Superior temporal gyrus (tissue), 1 donor: ENCODE measurements at regions not wholly inside any gene's neighbourhood (a gene's known extent, or its start where the extent isn't known, plus 50 kb on each side); places are given as distances from the start of the nearest gene placed in this dataset.
"Not testable (repeated sequence)": the region's sequence is repeated elsewhere in the genome, so short reads cannot be mapped to it uniquely, and the experiment has no call there.

Experiments used
- DNase-seq: peaks from one replicate; pipeline ENCODE4 v3.0.0-alpha.2; 2016; ENCODE audit errors: extremely low spot score

DNA sequence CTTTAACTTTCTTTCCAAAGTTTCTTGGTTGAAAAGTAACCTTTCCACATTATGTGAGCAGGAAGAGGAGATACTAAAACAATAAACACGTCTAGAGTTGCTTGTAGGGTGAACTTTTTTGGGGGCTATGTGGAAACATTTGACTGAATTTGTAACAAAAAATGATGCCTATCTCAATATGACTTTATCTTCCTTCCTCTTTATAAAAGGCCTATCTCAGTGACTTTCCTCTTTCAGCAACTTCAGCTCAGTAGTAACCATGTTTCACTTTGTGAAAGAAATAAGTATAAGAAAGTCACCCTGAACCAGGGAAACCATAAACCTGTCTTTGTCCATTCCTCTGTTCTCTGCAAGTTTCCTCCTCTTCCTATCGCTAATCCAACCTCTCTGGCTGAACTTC, 124.7 kb upstream of the TMEM164 start:
- no peak for DNase-seq

DNA sequence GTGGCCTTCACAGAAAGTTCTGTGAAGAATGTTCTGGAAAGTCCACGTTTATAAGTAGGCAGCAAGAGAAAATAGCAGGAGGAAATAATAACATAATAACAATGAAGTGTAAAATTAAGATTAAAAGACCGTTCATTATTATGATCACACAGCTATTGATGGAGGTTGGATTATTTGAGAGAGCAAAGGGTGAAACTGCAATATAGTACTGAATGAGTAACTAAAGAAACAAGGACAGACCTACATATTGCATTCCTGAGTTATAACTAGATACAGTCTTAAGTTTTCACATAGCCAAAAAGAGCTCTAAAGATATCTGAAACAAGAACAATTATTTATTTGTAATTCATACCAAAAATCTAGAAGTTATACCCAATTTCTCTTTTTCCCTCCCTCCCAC, 122.9 kb upstream of the TMEM164 start:
- DNase-seq, result no peak

DNA sequence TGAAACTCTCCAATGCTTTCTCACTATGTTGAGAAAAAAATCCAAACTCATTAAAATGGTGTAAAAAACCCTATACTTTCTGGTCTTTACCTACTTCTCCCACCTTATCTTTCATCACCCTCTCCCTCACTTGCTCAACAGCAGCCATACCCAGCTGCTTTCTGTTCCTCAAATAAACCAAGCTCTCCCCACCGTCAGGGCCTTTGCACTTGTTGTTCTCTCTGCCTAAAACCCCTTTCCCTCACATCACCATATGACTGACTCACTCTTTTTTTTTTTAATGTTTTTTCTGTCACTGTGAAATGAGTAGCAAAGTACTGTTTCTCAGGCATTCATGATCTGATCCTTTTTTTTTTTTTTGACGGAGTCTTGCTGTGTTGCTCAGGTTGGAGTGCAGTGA, 122.3 kb upstream of the TMEM164 start:
- no peak for DNase-seq

DNA sequence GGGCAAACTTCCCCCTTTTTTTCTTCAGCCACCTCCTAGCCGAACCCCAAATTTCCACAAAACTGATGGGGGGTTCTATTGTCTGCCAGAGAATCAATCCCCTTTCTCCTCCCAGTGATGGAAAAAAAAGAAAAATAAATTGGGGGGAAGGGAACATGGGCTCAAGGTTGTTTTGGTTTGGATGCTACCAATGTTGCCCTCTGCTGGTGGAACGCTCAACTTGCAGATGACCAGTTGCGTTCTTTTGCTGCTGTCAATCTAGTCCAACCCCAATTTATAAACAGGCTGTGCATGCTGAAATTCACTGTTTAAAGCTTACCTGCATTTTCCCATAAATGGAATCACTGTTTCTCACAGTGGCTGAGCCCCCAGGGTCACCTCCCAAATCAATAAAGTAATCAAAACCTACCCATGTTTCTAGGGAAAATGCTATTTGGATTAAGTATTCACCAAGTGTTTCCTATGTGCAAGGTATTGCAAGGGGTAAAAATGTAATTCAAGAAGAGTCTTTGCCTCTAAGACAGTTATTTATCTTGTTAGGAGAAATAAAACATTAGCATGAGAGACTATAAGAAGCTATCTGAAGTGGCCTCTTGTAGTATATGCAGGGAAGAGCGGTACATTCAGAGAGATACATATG, 116.7 kb upstream of the TMEM164 start:
- DNase-seq, result peak; percentile 18

DNA sequence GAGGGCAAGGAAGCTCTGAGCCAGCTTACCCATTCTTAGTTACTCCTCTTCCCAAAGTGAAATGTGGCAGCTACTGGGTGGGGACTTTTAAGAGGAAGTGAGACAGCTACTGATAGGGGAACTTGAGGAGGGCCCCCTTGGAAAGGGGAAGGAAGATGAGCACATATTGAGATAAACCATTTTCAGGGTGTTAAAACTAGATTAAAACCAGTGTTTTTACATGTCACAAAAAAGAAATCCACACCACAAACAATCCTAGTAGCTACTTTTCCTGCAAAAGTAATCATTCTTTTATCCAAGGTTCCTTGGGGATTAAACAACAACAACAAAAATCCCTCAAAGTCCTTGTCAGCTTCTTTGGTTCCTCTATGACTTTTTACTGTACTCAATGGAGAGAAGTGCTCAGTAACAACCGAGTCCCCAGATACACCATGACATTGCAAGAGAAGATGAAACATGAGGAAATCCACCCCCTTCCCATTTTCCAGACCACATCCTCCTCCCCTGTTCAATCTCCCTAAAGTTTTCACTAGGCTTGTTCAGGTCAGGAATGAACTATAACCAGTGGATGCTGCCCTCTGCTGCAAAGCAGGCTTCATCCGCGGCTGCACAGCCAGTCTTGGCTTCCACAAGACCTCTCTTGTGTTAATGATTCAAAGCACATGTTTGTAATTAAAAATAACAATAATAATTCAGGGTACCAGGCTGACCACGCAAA, 113.5 kb upstream of the TMEM164 start:
- no peak for DNase-seq

DNA sequence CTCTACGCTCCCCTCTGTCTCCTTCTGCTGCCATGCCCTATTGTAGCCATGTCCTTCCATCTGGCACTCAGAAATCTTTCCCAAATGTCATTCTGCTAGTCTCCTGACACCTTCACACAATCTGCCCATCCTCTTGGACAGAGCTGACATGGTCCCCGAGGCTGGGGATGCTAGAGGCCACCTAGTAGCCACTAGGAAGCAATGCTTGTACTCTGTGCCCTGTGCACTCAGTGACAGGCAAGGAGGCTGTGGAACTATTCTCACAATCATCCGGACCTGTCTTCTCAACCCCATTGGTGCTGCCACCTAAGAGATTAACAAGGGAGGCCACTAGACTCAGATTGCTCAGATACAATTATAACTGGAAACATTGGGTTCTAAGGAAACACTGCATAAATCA, 112.6 kb upstream of the TMEM164 start:
- DNase-seq, result no peak

DNA sequence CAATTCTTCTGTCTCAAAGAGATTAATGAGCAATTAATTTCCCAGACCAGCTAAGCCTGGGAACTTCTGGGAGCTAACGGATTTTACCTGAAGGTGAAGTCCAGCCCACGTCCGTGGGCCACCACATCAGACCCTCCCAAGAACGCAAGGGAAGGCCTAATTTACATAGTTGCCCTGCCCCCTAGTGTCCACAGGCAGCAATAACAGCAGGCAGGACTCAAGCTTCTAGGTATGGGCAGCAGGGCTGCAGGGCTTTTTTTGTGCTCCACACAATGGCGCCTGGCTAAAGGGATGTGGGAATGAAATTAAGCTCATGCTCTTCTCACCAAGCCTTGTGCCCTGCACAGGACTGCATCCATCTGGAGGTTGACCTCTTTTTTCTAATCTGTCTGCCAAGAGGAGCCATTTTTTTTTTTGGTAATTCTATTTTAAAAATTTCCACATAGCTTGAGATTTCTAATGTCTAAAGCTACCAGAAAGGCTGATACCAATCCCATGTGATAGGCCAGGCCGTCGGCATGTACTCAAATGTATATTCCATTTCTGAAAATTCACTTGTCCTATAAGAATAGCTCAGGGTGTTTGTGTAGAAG, 111.9 kb upstream of the TMEM164 start:
- DNase-seq, result peak; percentile 56

DNA sequence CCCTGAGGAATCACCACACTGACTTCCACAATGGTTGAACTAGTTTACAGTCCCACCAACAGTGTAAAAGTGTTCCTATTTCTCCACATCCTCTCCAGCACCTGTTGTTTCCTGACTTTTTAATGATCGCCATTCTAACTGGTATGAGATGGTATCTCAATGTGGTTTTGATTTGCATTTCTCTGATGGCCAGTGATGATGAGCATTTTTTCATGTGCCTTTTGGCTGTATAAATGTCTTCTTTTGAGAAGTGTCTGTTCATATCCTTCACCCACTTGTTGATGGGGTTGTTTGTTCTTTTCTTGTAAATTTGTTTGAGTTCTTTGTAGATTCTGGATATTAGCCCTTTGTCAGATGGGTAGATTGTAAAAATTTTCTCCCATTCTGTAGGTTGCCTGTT, 106.9 kb upstream of the TMEM164 start:
- not testable (repeated sequence) for DNase-seq

DNA sequence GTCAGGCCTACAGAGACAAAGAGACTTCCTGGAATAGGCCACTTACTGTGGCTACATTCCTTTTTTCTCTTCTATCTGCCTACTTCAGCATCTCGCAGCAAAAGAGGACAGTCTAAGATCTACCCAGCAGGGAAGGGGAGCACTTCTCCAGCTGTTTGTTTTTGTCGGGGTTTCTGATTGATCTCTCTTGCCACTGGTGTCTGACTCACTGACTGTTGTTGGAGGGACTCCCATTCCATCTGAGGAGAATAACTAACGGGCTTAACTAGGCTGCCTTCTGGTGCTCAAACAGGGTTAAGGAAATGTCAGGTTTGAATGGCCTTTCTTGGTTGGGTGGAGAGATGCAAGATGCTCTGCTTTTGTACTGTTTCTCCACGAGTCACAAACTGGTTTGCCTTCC, 100.2 kb upstream of the TMEM164 start:
- DNase-seq, result no peak

DNA sequence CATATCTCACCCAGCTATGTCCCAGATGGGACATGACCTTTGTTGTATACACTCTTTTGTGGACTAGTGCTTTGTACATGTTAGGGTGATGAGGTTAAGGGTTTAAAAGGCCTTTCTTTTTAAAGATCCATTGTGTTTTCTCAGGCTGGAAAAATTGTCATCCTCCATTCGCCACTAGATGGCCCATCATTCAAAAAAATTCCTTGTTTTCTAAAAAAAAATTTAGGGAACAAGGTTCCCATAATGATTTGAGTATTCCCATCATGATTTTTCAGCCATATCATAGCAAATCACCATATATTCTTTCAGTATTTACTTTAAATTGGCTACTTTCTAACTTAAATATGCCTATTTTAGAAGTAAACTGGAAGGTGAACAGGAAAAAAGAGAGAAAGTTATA, 91.9 kb upstream of the TMEM164 start:
- no peak for DNase-seq

DNA sequence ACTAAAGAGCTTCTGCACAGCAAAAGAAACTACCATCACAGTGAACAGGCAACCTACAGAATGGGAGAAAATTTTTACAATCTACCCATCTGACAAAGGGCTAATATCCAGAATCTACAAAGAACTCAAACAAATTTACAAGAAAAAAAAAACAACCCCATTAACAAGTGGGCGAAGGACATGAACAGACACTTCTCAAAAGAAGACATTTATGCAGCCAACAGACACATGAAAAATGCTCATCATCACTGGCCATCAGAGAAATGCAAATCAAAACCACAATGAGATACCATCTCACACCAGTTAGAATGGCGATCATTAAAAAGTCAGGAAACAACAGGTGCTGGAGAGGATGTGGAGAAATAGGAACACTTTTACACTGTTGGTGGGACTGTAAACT, 89.9 kb upstream of the TMEM164 start:
- not testable (repeated sequence) for DNase-seq

DNA sequence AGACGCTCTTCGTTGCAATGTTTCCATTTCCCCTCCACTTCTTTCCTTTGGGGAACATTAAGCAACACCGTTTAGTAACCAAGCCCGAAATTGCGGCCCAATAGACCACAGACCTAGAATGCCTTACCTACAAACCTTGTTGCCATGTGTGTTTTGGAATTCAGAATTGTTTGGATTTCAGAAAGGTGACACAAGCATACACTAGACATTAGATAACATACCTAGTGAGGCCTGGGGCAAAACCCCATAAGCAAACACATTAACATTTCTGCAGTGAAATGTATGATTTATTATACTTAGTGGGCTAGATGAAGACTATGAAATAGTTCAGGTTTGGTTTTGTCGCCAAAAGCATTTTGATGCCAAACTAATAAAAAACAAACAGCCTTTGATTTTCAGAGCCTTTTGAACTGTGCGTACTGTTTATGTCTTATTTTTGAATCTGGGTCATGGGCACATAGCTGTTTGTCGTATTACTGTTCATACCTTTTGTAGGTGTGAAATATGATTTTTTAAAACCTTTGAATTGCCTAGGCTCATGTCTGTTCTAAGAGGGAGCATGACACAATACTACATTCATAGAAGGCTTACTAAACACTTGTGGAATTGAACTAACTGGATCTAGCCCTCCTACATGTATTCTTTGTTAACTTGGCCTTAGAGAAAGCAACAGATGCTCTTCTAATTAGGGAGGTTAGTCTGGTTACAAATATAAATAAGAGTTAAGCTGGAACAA, 88.6 kb upstream of the TMEM164 start:
- DNase-seq, result no peak

DNA sequence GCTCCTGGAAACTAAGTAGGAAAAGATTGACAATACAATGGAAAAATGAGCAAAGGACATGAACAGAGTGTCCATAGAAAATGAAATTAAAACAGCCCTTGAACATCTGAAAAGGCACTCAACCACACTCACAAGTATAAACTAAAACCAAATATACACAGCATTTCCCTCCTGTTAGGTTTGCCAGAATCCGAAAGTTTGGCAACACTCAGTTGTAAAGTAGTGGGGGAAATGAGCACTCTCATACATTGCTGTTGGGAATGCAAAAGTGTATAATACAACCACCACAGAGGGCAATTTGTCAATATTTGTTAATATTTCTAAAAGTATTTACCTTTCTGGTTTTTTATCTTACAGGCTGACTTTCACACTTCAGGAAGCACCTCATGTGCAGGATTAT, 84.2 kb upstream of the TMEM164 start:
- no peak for DNase-seq

DNA sequence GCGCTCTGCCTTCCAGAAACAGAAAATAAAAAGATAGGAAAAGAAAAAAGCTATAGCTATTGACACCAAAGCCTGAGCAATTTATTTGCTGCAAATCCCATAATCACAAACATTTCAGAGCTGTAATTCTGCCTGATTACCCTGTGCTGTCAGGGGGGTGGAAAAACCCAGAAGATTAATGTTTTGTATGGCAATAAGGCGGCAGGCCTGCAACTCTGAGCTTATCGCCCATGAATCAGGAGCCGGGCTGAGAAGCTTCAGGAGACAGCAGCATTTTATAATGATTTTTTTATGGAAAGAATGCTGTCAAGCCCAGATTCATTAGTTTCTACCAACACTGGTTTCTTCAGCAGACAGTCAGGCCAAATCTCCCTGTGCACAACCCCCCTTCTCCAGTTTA, 82.6 kb upstream of the TMEM164 start:
- no peak for DNase-seq

DNA sequence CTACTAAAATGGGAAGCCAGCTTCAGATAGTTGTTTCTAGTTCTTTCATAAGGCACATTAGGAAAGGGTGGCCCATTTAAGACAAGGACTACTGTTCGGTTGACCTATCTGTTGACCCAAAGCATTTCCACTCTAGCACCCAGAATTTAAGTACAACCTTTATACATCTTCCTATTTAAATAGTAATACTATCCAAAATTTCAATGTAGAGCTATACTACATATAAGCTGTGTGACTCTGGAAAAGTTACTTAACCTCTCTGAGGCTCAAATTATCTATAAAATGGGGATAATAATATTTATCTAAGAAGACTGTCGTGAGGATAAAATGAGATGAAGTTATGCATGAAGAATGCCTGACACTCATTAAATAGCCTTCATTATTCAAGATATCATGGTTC, 82.0 kb upstream of the TMEM164 start:
- DNase-seq, result no peak

DNA sequence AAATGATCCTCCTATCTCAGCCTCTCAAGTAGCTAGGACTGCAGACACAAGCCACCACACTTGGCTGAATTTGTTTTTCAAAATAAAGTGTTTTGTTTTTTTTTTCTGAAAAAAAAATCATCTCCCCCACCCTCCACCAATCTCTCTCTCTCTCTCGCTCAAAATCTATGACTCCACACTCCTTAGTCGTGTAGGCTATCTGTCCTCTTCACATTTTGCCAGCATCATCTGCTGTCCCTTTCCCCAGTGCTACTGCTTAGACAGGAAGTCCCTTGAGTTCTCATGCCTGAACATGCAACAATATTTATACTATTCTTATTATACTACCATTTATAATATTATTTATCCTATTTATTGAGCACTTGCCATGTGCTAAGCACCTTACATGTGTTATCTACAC, 80.7 kb upstream of the TMEM164 start:
- DNase-seq, result no peak

DNA sequence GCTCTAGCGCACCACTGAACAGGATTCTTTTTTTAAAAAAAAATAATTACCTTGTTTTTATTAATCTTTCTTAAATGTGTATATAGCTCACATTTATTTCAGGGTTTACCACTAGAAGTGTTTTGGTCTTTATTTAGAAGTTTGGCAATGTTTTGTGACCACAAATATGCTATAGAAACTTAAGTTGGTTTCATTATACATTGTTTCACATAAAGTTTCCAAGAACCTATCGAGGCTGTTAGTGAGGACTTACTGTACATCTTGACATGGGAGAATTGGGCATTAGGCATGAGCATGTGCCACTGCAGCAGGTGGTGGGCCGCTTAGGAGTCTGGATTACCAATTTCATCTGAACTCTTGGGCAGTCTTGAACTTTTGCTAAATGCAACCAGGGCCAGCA, 77.9 kb upstream of the TMEM164 start:
- DNase-seq, result not testable (repeated sequence)

DNA sequence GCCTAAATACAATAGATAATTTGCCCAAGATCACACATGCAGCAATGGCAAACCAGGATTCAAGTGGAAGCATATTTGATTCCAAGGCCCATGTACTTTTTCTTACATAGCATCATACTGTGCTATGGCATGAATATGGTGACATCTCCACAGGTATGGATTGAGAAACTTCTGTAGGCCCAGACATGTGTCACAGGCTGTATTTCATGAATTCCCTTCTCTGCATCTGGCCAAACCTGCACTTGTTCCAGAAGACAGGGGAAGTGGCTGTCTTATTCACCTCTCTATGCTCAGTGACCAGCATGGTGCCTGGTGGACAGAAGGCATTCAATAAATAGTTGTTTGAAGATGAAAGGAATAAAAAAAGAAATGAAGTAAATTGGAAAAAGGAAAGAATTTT, 77.3 kb upstream of the TMEM164 start:
- no peak for DNase-seq

DNA sequence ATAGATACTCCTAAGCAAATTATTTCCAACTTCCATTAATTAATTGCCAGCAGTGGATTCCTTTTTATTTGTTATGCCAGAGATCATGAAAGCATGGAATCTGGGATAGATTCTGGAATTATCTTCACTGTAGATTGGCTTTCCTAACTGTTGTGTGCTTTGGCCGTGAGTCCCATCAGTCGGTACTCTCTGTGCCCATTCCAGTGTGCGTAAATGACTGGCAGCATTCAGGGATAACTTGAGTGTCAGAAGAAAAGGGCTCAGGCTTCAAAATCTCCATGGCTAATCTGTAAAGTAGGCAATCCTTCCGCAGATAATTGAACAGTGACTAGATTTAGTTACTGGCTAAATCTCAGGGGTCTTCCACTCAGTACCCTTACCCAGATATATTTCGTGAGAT, 76.8 kb upstream of the TMEM164 start:
- no peak for DNase-seq

DNA sequence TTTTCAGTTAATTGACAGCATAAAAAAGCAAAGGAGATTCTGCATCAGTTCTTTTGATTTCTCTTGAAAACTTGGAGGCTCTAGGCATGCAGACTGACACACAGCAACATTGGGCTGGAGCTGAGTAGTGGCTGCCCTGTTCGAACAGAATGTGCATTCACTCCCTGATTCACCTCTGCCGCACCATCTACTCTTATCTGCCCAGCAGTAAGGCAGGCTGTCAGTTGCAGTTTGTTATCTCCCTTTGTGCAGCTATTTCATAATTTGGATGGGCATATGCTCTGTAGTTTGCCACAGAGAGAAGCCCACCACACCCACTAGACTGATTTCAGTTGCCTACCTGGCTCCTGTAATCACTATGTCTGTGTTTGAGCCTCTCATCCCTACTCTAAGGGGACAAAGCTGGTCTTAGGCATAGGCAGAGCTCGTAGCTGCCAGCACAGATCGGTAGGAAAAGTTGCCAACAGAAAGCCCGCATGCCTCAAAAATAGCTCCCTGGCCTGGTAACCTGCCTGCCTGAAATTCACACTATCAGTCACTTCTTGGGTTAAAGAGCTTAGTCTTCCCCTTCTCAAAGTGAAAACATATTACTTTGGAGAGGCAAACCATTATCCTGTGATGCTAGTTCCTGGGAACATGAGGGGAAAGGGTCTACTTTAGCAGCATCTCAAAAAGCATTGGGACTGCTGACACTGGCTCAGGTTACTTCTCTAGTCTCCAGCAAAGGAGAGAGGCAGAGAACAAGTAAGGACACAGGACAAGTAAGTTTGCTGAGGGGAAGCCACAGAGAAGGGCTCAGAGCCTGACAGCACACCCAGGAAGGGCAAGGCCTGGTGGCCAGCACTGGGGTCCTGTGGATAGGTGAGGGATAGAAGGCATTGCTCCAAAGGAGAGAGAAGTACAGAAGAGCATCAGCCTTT, 75.9 kb upstream of the TMEM164 start:
- DNase-seq, result no peak

DNA sequence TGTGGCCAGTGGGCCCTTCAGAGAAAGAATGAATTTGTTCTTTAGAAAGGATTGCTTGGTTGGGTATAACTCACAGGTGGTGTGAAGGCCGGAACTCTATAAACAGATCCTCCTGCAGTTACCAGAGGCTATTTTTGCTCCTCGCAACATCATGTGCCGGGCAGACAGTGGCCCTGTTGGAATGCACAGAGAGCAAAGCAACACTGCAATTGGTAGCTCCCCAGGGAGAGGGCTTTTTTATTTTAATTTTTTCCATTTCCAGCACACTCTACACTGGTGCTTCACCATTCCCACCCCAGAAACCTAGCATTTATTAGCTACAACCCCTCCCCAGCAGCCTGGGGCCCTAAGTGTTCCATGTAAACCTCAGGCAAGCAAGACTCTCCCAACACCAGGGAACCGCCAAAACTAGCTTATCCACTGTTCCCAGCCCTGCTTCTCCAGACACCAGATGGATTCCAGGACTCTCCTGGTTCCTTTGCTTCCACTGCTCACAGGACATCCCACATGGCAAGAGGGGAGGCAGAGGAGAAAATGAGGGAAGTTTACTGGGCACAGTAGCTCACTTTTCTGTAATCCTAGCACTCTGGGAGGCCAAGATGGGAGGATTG, 75.1 kb upstream of the TMEM164 start:
- DNase-seq, result peak; percentile 13
